Activated naive CD8-positive, alpha-beta T cell treated with anti-CD3 and anti-CD28 coated beads, Interleukin-2, amount 50 U/mL, for 24 hours (primary cell): ENCODE measurements at regions not wholly inside any gene's neighbourhood (a gene's known extent, or its start where the extent isn't known, plus 50 kb on each side); places are given as distances from the start of the nearest gene placed in this dataset.
A peak's percentile ranks its signal among the peaks of the same experiment; 100 is the strongest.

Experiments used
- ATAC-seq: fragments of 150-1000 bp; cut with Tn5 transposase; one replicate; pipeline ENCODE4 v1.10.0; 2021
- DNase-seq: peaks from one replicate; pipeline ENCODE4 v3.0.0; 2021
- H3K27ac Mint-ChIP-seq: one replicate; pipeline ENCODE4 v1.8.0; 2021; ENCODE audit warnings: mild to moderate bottlenecking, mixed read lengths
- H3K27me3 Mint-ChIP-seq: one replicate; pipeline ENCODE4 v1.8.0; 2021; ENCODE audit warnings: mixed read lengths
- H3K36me3 Mint-ChIP-seq: one replicate; pipeline ENCODE4 v1.8.0; 2021; ENCODE audit warnings: low read depth, mixed read lengths
- H3K4me1 Mint-ChIP-seq: one replicate; pipeline ENCODE4 v1.8.0; 2021; ENCODE audit warnings: mixed read lengths
- H3K4me3 Mint-ChIP-seq: one replicate; pipeline ENCODE4 v1.8.0; 2021; ENCODE audit warnings: mild to moderate bottlenecking, moderate library complexity, mixed read lengths
- H3K9me3 Mint-ChIP-seq: one replicate; pipeline ENCODE4 v1.8.0; 2021; ENCODE audit warnings: mixed read lengths

GRCh38 chr20:60257671-60258070, 299.4 kb downstream of the CDH26 start:
- Mint-ChIP-seq H3K27me3 (no peaks in the 10 kb centered on the region), H3K4me1 (no peaks in the 10 kb centered on the region), H3K9me3 (no peaks in the 10 kb centered on the region), H3K4me3 (no peak overlapping the region), H3K36me3 (no peaks in the 10 kb centered on the region), H3K27ac (no peak overlapping the region)
- ATAC-seq (no peak), DNase-seq (no peak)

GRCh38 chr20:60258255-60258863, 300.1 kb downstream of the CDH26 start:
- Mint-ChIP-seq H3K4me1 (no peaks in the 10 kb centered on the region), H3K27ac (no peak overlapping the region), H3K36me3 (no peaks in the 10 kb centered on the region), H3K4me3 (no peak overlapping the region), H3K27me3 (no peaks in the 10 kb centered on the region), H3K9me3 (no peaks in the 10 kb centered on the region)
- ATAC-seq (no peak), DNase-seq (no peak)

- DNase-seq: no peak
- no peak overlapping the region for H3K4me3 Mint-ChIP-seq
- no peak overlapping the region for H3K27ac Mint-ChIP-seq
- no peaks in the 10 kb centered on the region for H3K9me3 Mint-ChIP-seq
- H3K27me3 Mint-ChIP-seq: no peaks in the 10 kb centered on the region
- no peaks in the 10 kb centered on the region for H3K36me3 Mint-ChIP-seq
- H3K4me1 Mint-ChIP-seq: peaks cover 3% of the 10 kb centered on the region
- ATAC-seq: no peak
Measured at GRCh38 chr20:60261333-60261732, 303.1 kb downstream of the CDH26 start.

- H3K9me3 Mint-ChIP-seq: no peaks in the 10 kb centered on the region
- H3K4me1 Mint-ChIP-seq: peaks cover 5% of the 10 kb centered on the region
- H3K27me3 Mint-ChIP-seq: no peaks in the 10 kb centered on the region
- ATAC-seq (no peak), DNase-seq (peak; percentile 54)
- no peaks in the 10 kb centered on the region for H3K36me3 Mint-ChIP-seq
- H3K4me3 Mint-ChIP-seq: no peak overlapping the region
- no peak overlapping the region for H3K27ac Mint-ChIP-seq
Measured at GRCh38 chr20:60262967-60263603, 304.9 kb downstream of the CDH26 start.

GRCh38 chr20:60263725-60264709, 305.8 kb downstream of the CDH26 start:
- H3K27ac Mint-ChIP-seq: no peak overlapping the region
- H3K4me1 Mint-ChIP-seq: peaks cover 5% of the 10 kb centered on the region
- no peak for ATAC-seq

GRCh38 chr20:60266177-60266823, 308.1 kb downstream of the CDH26 start:
- no peaks in the 10 kb centered on the region for H3K9me3 Mint-ChIP-seq
- no peak overlapping the region for H3K4me3 Mint-ChIP-seq
- DNase-seq (peak; percentile 4), ATAC-seq (no peak)
- peaks cover 5% of the 10 kb centered on the region for H3K4me1 Mint-ChIP-seq
- no peaks in the 10 kb centered on the region for H3K36me3 Mint-ChIP-seq
- no peaks in the 10 kb centered on the region for H3K27me3 Mint-ChIP-seq
- no peak overlapping the region for H3K27ac Mint-ChIP-seq

More at GRCh38 chr20:60263725-60264709, 305.8 kb downstream of the CDH26 start:
- Mint-ChIP-seq H3K27me3 (no peaks in the 10 kb centered on the region), H3K36me3 (no peaks in the 10 kb centered on the region), H3K4me3 (no peak overlapping the region), H3K9me3 (no peaks in the 10 kb centered on the region)
- no peak for DNase-seq

- Mint-ChIP-seq H3K27me3 (no peaks in the 10 kb centered on the region), H3K36me3 (no peaks in the 10 kb centered on the region), H3K9me3 (no peaks in the 10 kb centered on the region), H3K4me3 (no peak overlapping the region), H3K4me1 (peaks cover 5% of the 10 kb centered on the region), H3K27ac (no peak overlapping the region)
- ATAC-seq: no peak
- no peak for DNase-seq
Measured at GRCh38 chr20:60268491-60268890, 310.3 kb downstream of the CDH26 start.

- H3K36me3 Mint-ChIP-seq: no peaks in the 10 kb centered on the region
- no peak overlapping the region for H3K27ac Mint-ChIP-seq
- H3K4me3 Mint-ChIP-seq: no peak overlapping the region
- DNase-seq (no peak), ATAC-seq (no peak)
- no peaks in the 10 kb centered on the region for H3K27me3 Mint-ChIP-seq
- H3K4me1 Mint-ChIP-seq: peaks cover 5% of the 10 kb centered on the region
- no peaks in the 10 kb centered on the region for H3K9me3 Mint-ChIP-seq
Measured at GRCh38 chr20:60269573-60270162, 311.4 kb downstream of the CDH26 start.

- H3K27ac Mint-ChIP-seq: no peak overlapping the region
- H3K36me3 Mint-ChIP-seq: no peaks in the 10 kb centered on the region
- no peak overlapping the region for H3K4me3 Mint-ChIP-seq
- DNase-seq (no peak), ATAC-seq (no peak)
- H3K27me3 Mint-ChIP-seq: no peaks in the 10 kb centered on the region
- no peaks in the 10 kb centered on the region for H3K9me3 Mint-ChIP-seq
- peaks cover 5% of the 10 kb centered on the region for H3K4me1 Mint-ChIP-seq
Measured at GRCh38 chr20:60270341-60270740, 312.1 kb downstream of the CDH26 start.

GRCh38 chr20:60271597-60271996, 313.4 kb downstream of the CDH26 start:
- Mint-ChIP-seq H3K27ac (no peak overlapping the region), H3K27me3 (no peaks in the 10 kb centered on the region), H3K9me3 (no peaks in the 10 kb centered on the region), H3K36me3 (no peaks in the 10 kb centered on the region), H3K4me3 (no peak overlapping the region), H3K4me1 (no peaks in the 10 kb centered on the region)
- DNase-seq (no peak), ATAC-seq (no peak)

GRCh38 chr20:60272790-60273189, 314.6 kb downstream of the CDH26 start:
- ATAC-seq (no peak), DNase-seq (no peak)
- no peaks in the 10 kb centered on the region for H3K36me3 Mint-ChIP-seq
- no peaks in the 10 kb centered on the region for H3K27me3 Mint-ChIP-seq
- H3K4me1 Mint-ChIP-seq: no peaks in the 10 kb centered on the region
- H3K9me3 Mint-ChIP-seq: no peaks in the 10 kb centered on the region
- H3K27ac Mint-ChIP-seq: no peak overlapping the region
- H3K4me3 Mint-ChIP-seq: no peak overlapping the region

GRCh38 chr20:60274717-60275116, 316.5 kb downstream of the CDH26 start:
- ATAC-seq: no peak
- no peaks in the 10 kb centered on the region for H3K9me3 Mint-ChIP-seq

GRCh38 chr20:60281295-60281694, 323.1 kb downstream of the CDH26 start:
- Mint-ChIP-seq H3K4me1 (no peaks in the 10 kb centered on the region), H3K4me3 (no peak overlapping the region), H3K27me3 (no peaks in the 10 kb centered on the region), H3K9me3 (peaks cover 6% of the 10 kb centered on the region), H3K36me3 (peaks cover 4% of the 10 kb centered on the region), H3K27ac (no peak overlapping the region)
- no peak for DNase-seq
- ATAC-seq: no peak

More at GRCh38 chr20:60274717-60275116, 316.5 kb downstream of the CDH26 start:
- Mint-ChIP-seq H3K4me1 (no peaks in the 10 kb centered on the region), H3K4me3 (no peak overlapping the region), H3K36me3 (no peaks in the 10 kb centered on the region), H3K27me3 (no peaks in the 10 kb centered on the region), H3K27ac (no peak overlapping the region)
- DNase-seq: no peak

- Mint-ChIP-seq H3K36me3 (peaks cover 4% of the 10 kb centered on the region), H3K4me3 (no peak overlapping the region), H3K27me3 (no peaks in the 10 kb centered on the region), H3K9me3 (peaks cover 6% of the 10 kb centered on the region), H3K27ac (no peak overlapping the region), H3K4me1 (no peaks in the 10 kb centered on the region)
- ATAC-seq (no peak), DNase-seq (no peak)
Measured at GRCh38 chr20:60283281-60283680, 325.1 kb downstream of the CDH26 start.
